NCI-H2081 (cell line): ENCODE measurements at regions not wholly inside any gene's neighbourhood (a gene's known extent, or its start where the extent isn't known, plus 50 kb on each side); places are given as distances from the start of the nearest gene placed in this dataset.

Experiments used
- DNase-seq, 2 experiments: peaks; one replicate each; lab custom pipeline; 2025; lab: John Stamatoyannopoulos, UW

GRCh38 chr5:23579566-23579965, 72.2 kb downstream of the PRDM9 start:
- no peak for DNase-seq

GRCh38 chr5:23583081-23583480, 75.7 kb downstream of the PRDM9 start:
- DNase-seq = no peak

- no peak for DNase-seq
These were observed 81.5 kb downstream of the PRDM9 start for GRCh38 chr5:23588841-23589326.

- no peak for DNase-seq
These were observed 83.8 kb downstream of the PRDM9 start for GRCh38 chr5:23591250-23591649.

- no peak for DNase-seq
These were observed 99.5 kb downstream of the PRDM9 start for GRCh38 chr5:23606927-23607326.

- DNase-seq = no peak
These were observed 105.3 kb downstream of the PRDM9 start for GRCh38 chr5:23612701-23613100.

GRCh38 chr5:23613566-23613965, 106.2 kb downstream of the PRDM9 start:
- DNase-seq = no peak

GRCh38 chr5:23614422-23614821, 107.0 kb downstream of the PRDM9 start:
- DNase-seq = no peak

GRCh38 chr5:23626961-23627360, 119.6 kb downstream of the PRDM9 start:
- DNase-seq = no peak

- no peak for DNase-seq
These were observed 120.6 kb downstream of the PRDM9 start for GRCh38 chr5:23627976-23628375.

- DNase-seq = no peak
These were observed 122.0 kb downstream of the PRDM9 start for GRCh38 chr5:23629396-23629795.

- DNase-seq = peak in 1 of 2 experiments; percentile 16
These were observed 124.1 kb downstream of the PRDM9 start for GRCh38 chr5:23631302-23632045.

GRCh38 chr5:23635938-23636337, 128.5 kb downstream of the PRDM9 start:
- no peak for DNase-seq

- no peak for DNase-seq
These were observed 131.9 kb downstream of the PRDM9 start for GRCh38 chr5:23639326-23639725.

GRCh38 chr5:23648656-23649055, 141.2 kb downstream of the PRDM9 start:
- DNase-seq = no peak

GRCh38 chr5:23649594-23649993, 142.2 kb downstream of the PRDM9 start:
- DNase-seq = no peak

GRCh38 chr5:23655674-23656073, 148.3 kb downstream of the PRDM9 start:
- no peak for DNase-seq

- no peak for DNase-seq
These were observed 168.0 kb downstream of the PRDM9 start for GRCh38 chr5:23675456-23675855.

- DNase-seq = no peak
These were observed 170.6 kb downstream of the PRDM9 start for GRCh38 chr5:23677996-23678395.

- DNase-seq = no peak
These were observed 176.7 kb downstream of the PRDM9 start for GRCh38 chr5:23684103-23684502.

GRCh38 chr5:23703940-23704855, 196.8 kb downstream of the PRDM9 start:
- peak; percentile 48 to 92 for DNase-seq

GRCh38 chr5:23717486-23717885, 210.1 kb downstream of the PRDM9 start:
- no peak for DNase-seq

- no peak for DNase-seq
These were observed 211.2 kb downstream of the PRDM9 start for GRCh38 chr5:23718564-23718963.
